ENCODE measurements at regions not wholly inside any gene's neighbourhood (a gene's known extent, or its start where the extent isn't known, plus 50 kb on each side); places are given as distances from the start of the nearest gene placed in this dataset.
"Not testable (repeated sequence)": the region's sequence is repeated elsewhere in the genome, so short reads cannot be mapped to it uniquely, and the experiment has no call there.

DNA sequence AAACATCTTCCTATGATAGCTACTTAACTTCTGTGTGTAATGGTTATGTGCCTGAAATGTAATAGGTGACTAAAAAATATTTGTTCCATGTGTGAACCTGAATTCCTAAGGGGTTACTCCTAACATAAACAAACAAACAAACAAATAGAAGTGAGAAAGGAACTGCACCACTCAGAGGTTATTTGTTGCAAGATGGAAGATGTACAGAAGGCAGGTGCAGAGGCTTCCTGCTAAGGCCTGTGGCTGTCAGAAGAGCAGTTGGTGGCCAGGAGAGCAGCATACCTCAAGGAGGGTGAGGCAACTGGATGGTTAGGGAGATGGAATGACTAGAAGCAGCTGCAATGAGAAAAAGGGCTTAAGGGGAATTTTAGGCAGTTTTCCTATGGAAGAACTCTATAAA is 940.6 kb downstream of the TTLL7 start:
- no peak overlapping the region for H3K27ac ChIP-seq
- DNase-seq = no peak
- H3K9me3 ChIP-seq = no peaks in the 10 kb centered on the region
- TF ChIP-seq EP300 (IDR thresholded peaks at IDR 0.05) = no peak
- no peak for TF ChIP-seq POLR2A (IDR thresholded peaks at IDR 0.05)
- TF ChIP-seq, protein P1, sequence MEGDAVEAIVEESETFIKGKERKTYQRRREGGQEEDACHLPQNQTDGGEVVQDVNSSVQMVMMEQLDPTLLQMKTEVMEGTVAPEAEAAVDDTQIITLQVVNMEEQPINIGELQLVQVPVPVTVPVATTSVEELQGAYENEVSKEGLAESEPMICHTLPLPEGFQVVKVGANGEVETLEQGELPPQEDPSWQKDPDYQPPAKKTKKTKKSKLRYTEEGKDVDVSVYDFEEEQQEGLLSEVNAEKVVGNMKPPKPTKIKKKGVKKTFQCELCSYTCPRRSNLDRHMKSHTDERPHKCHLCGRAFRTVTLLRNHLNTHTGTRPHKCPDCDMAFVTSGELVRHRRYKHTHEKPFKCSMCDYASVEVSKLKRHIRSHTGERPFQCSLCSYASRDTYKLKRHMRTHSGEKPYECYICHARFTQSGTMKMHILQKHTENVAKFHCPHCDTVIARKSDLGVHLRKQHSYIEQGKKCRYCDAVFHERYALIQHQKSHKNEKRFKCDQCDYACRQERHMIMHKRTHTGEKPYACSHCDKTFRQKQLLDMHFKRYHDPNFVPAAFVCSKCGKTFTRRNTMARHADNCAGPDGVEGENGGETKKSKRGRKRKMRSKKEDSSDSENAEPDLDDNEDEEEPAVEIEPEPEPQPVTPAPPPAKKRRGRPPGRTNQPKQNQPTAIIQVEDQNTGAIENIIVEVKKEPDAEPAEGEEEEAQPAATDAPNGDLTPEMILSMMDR (IDR thresholded peaks at IDR 0.05) = no peak
- TF ChIP-seq POLR2AphosphoS5 (IDR thresholded peaks at IDR 0.05) = no peak
- intact Hi-C loops (cut with DNase I) = no loop called here
- peaks cover 0 to 11% (median 0%) of the 10 kb centered on the region in 4 donors for H3K4me1 ChIP-seq
- no peaks in the 10 kb centered on the region for H3K36me3 ChIP-seq
- H3K27me3 ChIP-seq = no peaks in the 10 kb centered on the region
- H3K4me3 ChIP-seq = no peak overlapping the region

DNA sequence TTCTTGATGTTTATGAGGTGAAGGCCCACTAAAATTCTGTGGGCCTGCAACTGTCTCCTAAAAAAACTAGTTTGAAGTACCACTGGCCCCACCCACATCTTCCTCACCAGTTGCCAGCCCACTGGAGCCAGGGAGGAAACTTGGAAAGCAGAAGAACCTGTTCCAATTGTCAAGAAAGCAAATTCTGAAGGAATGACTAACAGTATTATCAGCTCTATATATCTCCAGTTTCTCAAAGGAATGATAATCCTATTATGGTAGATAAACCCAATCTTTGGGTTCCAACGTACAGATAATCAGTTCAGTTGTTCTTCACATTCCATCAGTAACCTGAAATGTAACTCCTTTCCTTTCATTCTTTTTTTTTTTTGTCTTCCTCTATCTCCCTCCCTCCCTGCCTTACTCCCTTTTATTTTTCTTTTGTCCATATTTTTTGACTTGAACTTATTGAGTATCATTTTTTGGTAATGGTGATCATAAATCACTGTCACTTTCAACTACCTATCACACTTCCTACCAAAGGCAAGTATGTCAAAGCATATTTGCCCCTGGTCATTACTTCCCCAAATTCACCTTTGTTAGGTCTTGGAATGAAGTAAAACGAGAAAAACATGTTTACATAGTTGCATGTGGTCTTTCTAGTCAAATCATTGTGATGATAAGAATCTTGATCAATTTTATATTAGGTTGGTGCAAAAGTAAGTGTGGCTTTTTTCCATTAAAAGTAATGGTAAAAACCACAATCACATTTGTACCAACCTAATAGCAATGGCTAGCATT is 943.4 kb downstream of the TTLL7 start:
- intact Hi-C loops (cut with DNase I) = no loop called here
- Histone ChIP-seq H3K9me3 (no peaks in the 10 kb centered on the region), H3K27ac (no peak overlapping the region), H3K4me1 (peaks cover 0 to 11% (median 0%) of the 10 kb centered on the region in 4 donors), H3K4me3 (no peak overlapping the region), H3K27me3 (no peaks in the 10 kb centered on the region), H3K36me3 (no peaks in the 10 kb centered on the region)
- WGBS, 2 donors = 40 to 54% methylated on average over 2 of the region's 2 CpGs
- no peak for DNase-seq
- TF ChIP-seq POLR2AphosphoS5 (IDR thresholded peaks at IDR 0.05) = no peak
- TF ChIP-seq, protein P1 (IDR thresholded peaks at IDR 0.05) = no peak
- no peak for TF ChIP-seq POLR2A (IDR thresholded peaks at IDR 0.05)
- no peak for TF ChIP-seq EP300 (IDR thresholded peaks at IDR 0.05)

DNA sequence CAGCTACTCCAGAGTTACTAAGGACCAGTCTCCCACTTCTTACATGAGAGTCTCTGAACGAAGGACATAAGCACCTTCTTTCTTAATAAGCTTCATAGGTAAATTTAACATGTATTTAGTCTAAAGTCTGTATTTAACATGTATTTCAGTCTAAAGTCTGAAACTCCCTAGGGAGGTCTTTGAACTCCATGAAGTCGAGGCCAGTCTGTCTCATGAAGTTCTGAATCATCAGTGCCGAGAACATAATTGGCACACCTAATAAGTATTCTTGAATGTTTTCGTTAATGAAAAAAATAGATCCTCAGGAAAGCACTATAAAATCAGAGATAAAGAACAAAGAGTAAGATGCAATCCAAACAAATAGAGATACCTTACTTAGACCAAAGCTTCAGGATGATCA is 945.5 kb downstream of the TTLL7 start:
- H3K27ac ChIP-seq = no peak overlapping the region
- no peaks in the 10 kb centered on the region for H3K27me3 ChIP-seq
- no peak overlapping the region for H3K4me3 ChIP-seq
- H3K36me3 ChIP-seq = no peaks in the 10 kb centered on the region
- intact Hi-C loops (cut with DNase I) = no loop called here
- H3K9me3 ChIP-seq = no peaks in the 10 kb centered on the region
- 86 to 87% methylated on average over 4 of the region's 4 CpGs for WGBS, 2 donors
- DNase-seq = no peak
- peaks cover 0 to 1% (median 0%) of the 10 kb centered on the region in 4 donors for H3K4me1 ChIP-seq
- TF ChIP-seq, protein P1 (IDR thresholded peaks at IDR 0.05) = no peak
- TF ChIP-seq EP300 (IDR thresholded peaks at IDR 0.05) (no peak), POLR2A (IDR thresholded peaks at IDR 0.05) (no peak), POLR2AphosphoS5 (IDR thresholded peaks at IDR 0.05) (no peak)

DNA sequence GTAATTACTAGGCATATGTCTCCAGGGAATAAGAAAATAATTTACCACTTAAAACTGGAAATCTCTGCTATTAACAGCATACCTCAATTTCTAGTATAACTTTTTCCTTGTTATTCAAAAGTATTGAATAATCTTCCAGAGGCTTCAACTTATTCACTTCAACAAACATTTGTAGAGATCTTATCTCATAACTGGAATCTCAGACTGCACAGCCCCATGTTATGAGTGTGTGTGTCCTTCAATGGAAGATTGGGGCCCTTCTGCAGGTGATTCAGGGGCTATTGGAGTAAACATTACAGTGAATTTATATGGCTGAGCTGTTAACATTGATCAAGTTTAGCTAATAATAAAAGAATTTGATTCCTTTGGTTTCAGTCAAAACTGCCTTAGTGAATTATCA is 946.1 kb downstream of the TTLL7 start:
- TF ChIP-seq EP300 (IDR thresholded peaks at IDR 0.05) (no peak), POLR2AphosphoS5 (IDR thresholded peaks at IDR 0.05) (no peak), POLR2A (IDR thresholded peaks at IDR 0.05) (no peak)
- TF ChIP-seq, protein P1 (IDR thresholded peaks at IDR 0.05) = no peak
- H3K9me3 ChIP-seq = no peaks in the 10 kb centered on the region
- intact Hi-C loops (cut with DNase I) = no loop called here
- DNase-seq = no peak
- no peaks in the 10 kb centered on the region for H3K27me3 ChIP-seq
- H3K36me3 ChIP-seq = no peaks in the 10 kb centered on the region
- no peaks in the 10 kb centered on the region for H3K4me1 ChIP-seq
- no peak overlapping the region for H3K27ac ChIP-seq
- H3K4me3 ChIP-seq = no peak overlapping the region

DNA sequence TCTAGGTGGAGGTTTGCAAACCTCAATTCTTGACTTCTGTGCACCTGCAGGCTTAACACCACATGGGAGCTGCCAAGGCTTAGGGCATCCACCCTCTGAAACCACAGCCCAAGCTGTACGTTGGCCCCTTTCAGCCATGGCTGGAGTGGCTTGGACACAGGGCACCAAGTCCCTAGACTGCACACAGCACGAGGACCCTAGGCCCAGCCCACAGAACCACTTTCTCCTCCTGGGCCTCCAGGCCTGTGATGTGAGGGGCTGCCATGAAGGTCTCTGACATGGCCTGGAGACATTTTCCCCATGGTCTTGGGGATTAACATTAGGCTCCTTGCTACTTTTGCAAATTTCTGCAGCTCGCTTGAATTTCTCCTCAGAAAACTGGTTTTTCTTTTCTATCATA is 947.9 kb downstream of the TTLL7 start:
- DNase-seq; H3K36me3 ChIP-seq; H3K27ac ChIP-seq; intact Hi-C loops (cut with DNase I); H3K4me3 ChIP-seq; H3K4me1 ChIP-seq; H3K9me3 ChIP-seq; H3K27me3 ChIP-seq: not testable (repeated sequence)
- 77 to 90% methylated on average over 3 of the region's 3 CpGs for WGBS, 2 donors
